GM12891 (cell line): ENCODE measurements at regions not wholly inside any gene's neighbourhood (a gene's known extent, or its start where the extent isn't known, plus 50 kb on each side); places are given as distances from the start of the nearest gene placed in this dataset.

ENCODE experiments used
- DNase-seq: peaks from one replicate; pipeline ENCODE4 v3.0.0; 2011; ENCODE audit warnings: low spot score; ENCODE audit not compliant: insufficient read length
- FAIRE-seq: peaks from 2 replicates; lab custom pipeline; 2011; peaks lifted over from hg19 to GRCh38; lab: Jason Lieb, UNC
- PAX5 ChIP-seq: IDR thresholded peaks from 2 replicates; pipeline ENCODE4 v1.6.1; 2011; ENCODE audit warnings: low read length, moderate library complexity, mild to moderate bottlenecking; ENCODE audit not compliant: insufficient read depth, severe bottlenecking
- POLR2A ChIP-seq: IDR thresholded peaks from 2 replicates; pipeline ENCODE4 v1.6.1; 2011; ENCODE audit warnings: low read depth, low read length, control low read depth
- POLR2AphosphoS5 ChIP-seq: IDR thresholded peaks from 2 replicates; pipeline ENCODE4 v1.6.1; 2011; ENCODE audit warnings: low read depth, low read length, control low read depth
- POU2F2 ChIP-seq: IDR thresholded peaks from 2 replicates; pipeline ENCODE4 v1.6.1; 2011; ENCODE audit warnings: low read depth, mild to moderate bottlenecking, control low read depth, low read length, moderate library complexity
- SPI1 ChIP-seq: IDR thresholded peaks from 2 replicates; pipeline ENCODE4 v1.6.1; 2011; ENCODE audit warnings: low read depth, low read length, control low read depth
- TAF1 ChIP-seq: IDR thresholded peaks from 2 replicates; pipeline ENCODE4 v1.6.1; 2011; ENCODE audit warnings: low read depth, low read length, control low read depth

- DNase-seq (no peak), FAIRE-seq (no peak)
- TF ChIP-seq TAF1 (no peak), POLR2AphosphoS5 (no peak), POU2F2 (no peak), PAX5 (no peak), SPI1 (no peak), POLR2A (no peak)
Measured at GRCh38 chr3:150073513-150073912, 102.8 kb upstream of the PFN2 start.

GRCh38 chr3:150073031-150073430 lies 102.3 kb upstream of the PFN2 start:
- TF ChIP-seq PAX5 (no peak), POU2F2 (no peak), POLR2A (no peak), POLR2AphosphoS5 (no peak), SPI1 (no peak), TAF1 (no peak)
- DNase-seq: no peak
- FAIRE-seq: no peak

- TF ChIP-seq POLR2AphosphoS5: no peak
- no peak for DNase-seq
- no peak for FAIRE-seq
Measured at GRCh38 chr3:150072576-150072975, 101.9 kb upstream of the PFN2 start.

- no peak for DNase-seq
- no peak for FAIRE-seq
- TF ChIP-seq POU2F2 (no peak), TAF1 (no peak), SPI1 (no peak), PAX5 (no peak), POLR2AphosphoS5 (no peak), POLR2A (no peak)
Measured at GRCh38 chr3:150070271-150070670, 99.6 kb upstream of the PFN2 start.

- DNase-seq: no peak
- no peak for TF ChIP-seq SPI1
- no peak for TF ChIP-seq TAF1
- TF ChIP-seq POLR2AphosphoS5: no peak
- TF ChIP-seq POLR2A: no peak
- no peak for TF ChIP-seq POU2F2
- no peak for TF ChIP-seq PAX5
- no peak for FAIRE-seq
Measured at GRCh38 chr3:150069633-150070032, 98.9 kb upstream of the PFN2 start.

- no peak for DNase-seq
- no peak for TF ChIP-seq POLR2AphosphoS5
- no peak for TF ChIP-seq PAX5
- no peak for TF ChIP-seq POLR2A
- no peak for FAIRE-seq
Measured at GRCh38 chr3:150069154-150069527, 98.4 kb upstream of the PFN2 start.

- DNase-seq (no peak), FAIRE-seq (no peak)
- no peak for TF ChIP-seq SPI1
- no peak for TF ChIP-seq POLR2A
Measured at GRCh38 chr3:150068440-150069153, 97.9 kb upstream of the PFN2 start.

GRCh38 chr3:150067561-150067960 lies 96.9 kb upstream of the PFN2 start:
- TF ChIP-seq SPI1: no peak
- FAIRE-seq (no peak), DNase-seq (no peak)

- no peak for DNase-seq
- no peak for FAIRE-seq
Measured at GRCh38 chr3:150064971-150065370, 94.3 kb upstream of the PFN2 start.

GRCh38 chr3:150063237-150063636 lies 92.5 kb upstream of the PFN2 start:
- FAIRE-seq: no peak
- DNase-seq: no peak
- TF ChIP-seq TAF1 (no peak), PAX5 (no peak), SPI1 (no peak), POU2F2 (no peak), POLR2A (no peak), POLR2AphosphoS5 (no peak)

More at GRCh38 chr3:150064971-150065370, 94.3 kb upstream of the PFN2 start:
- TF ChIP-seq POLR2A (no peak), PAX5 (no peak), POLR2AphosphoS5 (no peak), SPI1 (no peak), TAF1 (no peak), POU2F2 (no peak)

GRCh38 chr3:150062492-150062891 lies 91.8 kb upstream of the PFN2 start:
- TF ChIP-seq POLR2A: no peak
- no peak for TF ChIP-seq TAF1
- TF ChIP-seq PAX5: no peak
- no peak for TF ChIP-seq POU2F2
- TF ChIP-seq SPI1: no peak
- no peak for TF ChIP-seq POLR2AphosphoS5
- FAIRE-seq (no peak), DNase-seq (no peak)
